NCI-H1417 (cell line): ENCODE measurements at regions not wholly inside any gene's neighbourhood (a gene's known extent, or its start where the extent isn't known, plus 50 kb on each side); places are given as distances from the start of the nearest gene placed in this dataset.

Experiments
- DNase-seq, 3 experiments: peaks; one replicate each; lab custom pipeline; 2025; lab: John Stamatoyannopoulos, UW

GRCh38 chr6:170114956-170115855 is 175.7 kb downstream of the DLL1 start:
- no peak for DNase-seq

- no peak for DNase-seq
Measured at GRCh38 chr6:170114187-170114945, 176.5 kb downstream of the DLL1 start.

- DNase-seq, result no peak
Measured at GRCh38 chr6:170113141-170113540, 177.7 kb downstream of the DLL1 start.

GRCh38 chr6:170112583-170112860 is 178.4 kb downstream of the DLL1 start:
- no peak for DNase-seq

GRCh38 chr6:170111816-170112582 is 178.9 kb downstream of the DLL1 start:
- DNase-seq, result no peak

- no peak for DNase-seq
Measured at GRCh38 chr6:170111141-170111664, 179.7 kb downstream of the DLL1 start.

GRCh38 chr6:170110201-170111140 is 180.4 kb downstream of the DLL1 start:
- no peak for DNase-seq

- no peak for DNase-seq
Measured at GRCh38 chr6:170108890-170109587, 181.8 kb downstream of the DLL1 start.

GRCh38 chr6:170108456-170108855 is 182.4 kb downstream of the DLL1 start:
- DNase-seq, result no peak

GRCh38 chr6:170107606-170108222 is 183.2 kb downstream of the DLL1 start:
- no peak for DNase-seq

GRCh38 chr6:170106906-170107525 is 183.9 kb downstream of the DLL1 start:
- no peak for DNase-seq

GRCh38 chr6:170102582-170103481 is 188.0 kb downstream of the DLL1 start:
- no peak for DNase-seq

- no peak for DNase-seq
Measured at GRCh38 chr6:170102038-170102437, 188.8 kb downstream of the DLL1 start.

- DNase-seq, result no peak
Measured at GRCh38 chr6:170101281-170102035, 189.4 kb downstream of the DLL1 start.

- DNase-seq, result no peak
Measured at GRCh38 chr6:170100046-170100445, 190.8 kb downstream of the DLL1 start.

GRCh38 chr6:170099387-170099786 is 191.5 kb downstream of the DLL1 start:
- no peak for DNase-seq

GRCh38 chr6:170098428-170099170 is 192.3 kb downstream of the DLL1 start:
- DNase-seq, result no peak
